ENCODE measurements at regions not wholly inside any gene's neighbourhood (a gene's known extent, or its start where the extent isn't known, plus 50 kb on each side); places are given as distances from the start of the nearest gene placed in this dataset.

- Histone ChIP-seq H3K9ac (ENCODE audit: insufficient read depth, low read depth, low read length) (no peak overlapping the region), H3K36me3 (replicated peaks in 1 of 2; ENCODE audit: control insufficient read depth in 1 of 2, insufficient read depth in 2 of 2, low read length in 2 of 2) (no peaks in the 10 kb centered on the region), H3K4me2 (ENCODE audit: low read depth, low read length) (no peak overlapping the region), H2AFZ (ENCODE audit: low read length) (no peak overlapping the region), H3K27me3 (ENCODE audit: control insufficient read depth in 1 of 2, insufficient read depth in 2 of 2, low read length in 2 of 2) (no peaks in the 10 kb centered on the region), H3K79me2 (ENCODE audit: insufficient read depth, low read length) (no peaks in the 10 kb centered on the region), H3K27ac (ENCODE audit: extremely low read length, insufficient read depth, low read length) (no peak overlapping the region), H3K4me3 (replicated peaks in 1 of 3; ENCODE audit: insufficient read depth in 1 of 3, low read depth in 2 of 3, low read length in 3 of 3) (no peak overlapping the region), H4K20me1 (ENCODE audit: insufficient read depth, low read length) (no peaks in the 10 kb centered on the region), H3K4me1 (ENCODE audit: insufficient read depth, low read length) (no peaks in the 10 kb centered on the region), H3K9me3 (ENCODE audit: low read length) (no peaks in the 10 kb centered on the region)
- peak; percentile 53 for TF ChIP-seq RAD21 (CRISPR knock-in tag; IDR thresholded peaks at IDR 0.05)
- peak; percentile 59 for TF ChIP-seq STAG1 (CRISPR knock-in tag; IDR thresholded peaks at IDR 0.05)
- TF ChIP-seq NR1H2 (CRISPR knock-in tag; IDR thresholded peaks at IDR 0.05; ENCODE audit: borderline replicate concordance, low read depth): no peak
- peak; percentile 65 for TF ChIP-seq XRCC5 (optimal IDR thresholded peaks at IDR 0.05; ENCODE audit: low read length)
- TF ChIP-seq CTCF (CRISPR knock-in tag; IDR thresholded peaks at IDR 0.05): peak; percentile 70
- no peak for TF ChIP-seq ATM (IDR thresholded peaks at IDR 0.05; ENCODE audit: borderline replicate concordance)
- TF ChIP-seq FOXP1 (IDR thresholded peaks at IDR 0.05): no peak
- no peak for TF ChIP-seq FOXP1 (CRISPR knock-in tag; IDR thresholded peaks at IDR 0.05)
- peak; percentile 67 for TF ChIP-seq SMC3 (IDR thresholded peaks at IDR 0.05; ENCODE audit: low read length)
- TF ChIP-seq REPIN1 (CRISPR knock-in tag; IDR thresholded peaks at IDR 0.05; ENCODE audit: borderline replicate concordance, low read depth): no peak
- TF ChIP-seq CHCHD3 (CRISPR knock-in tag; IDR thresholded peaks at IDR 0.05): no peak
- TF ChIP-seq ZSCAN9 (CRISPR knock-in tag; IDR thresholded peaks at IDR 0.05; ENCODE audit: borderline replicate concordance): no peak
- TF ChIP-seq MLLT10 (CRISPR knock-in tag; IDR thresholded peaks at IDR 0.05): no peak
- peak; percentile 97 for ATAC-seq
- peak; percentile 33 for DNase-seq (ENCODE audit: low spot score)
- WGBS (ENCODE audit: low lambda C conversion rate): 24% methylated on average over 8 of the region's 8 CpGs
- BruUV-seq (replicated peaks): no TSS peak
- intact Hi-C loops (cut with micrococcal nuclease; ENCODE audit: unreplicated experiment) (no loop called here), in situ Hi-C loops (cut with HindIII; ENCODE audit: extremely low pct_ligation_motif_present, low pct_unique_long_range_greater_than_20kb) (loop anchor here (5.0 kb wide), 1 partner anchor 419 kb away; no protein-coding TSS in a partner anchor)
- FAIRE-seq: no peak
- ChIA-PET CTCF (ENCODE audit: low intra/inter-chr PET ratio, low total read pairs) (interaction anchor here (1.2 to 2.2 kb wide), 2 partner anchors 173 to 420 kb away, joined by 3 to 17 read pairs; no protein-coding TSS in a partner anchor), POLR2A (no interaction called here)
Measured at GRCh38 chr2:6352906-6353515, 512.7 kb downstream of the CMPK2 start.

Measured in HepG2 (cell line).